Epithelial cell of proximal tubule (primary cell): ENCODE measurements at regions not wholly inside any gene's neighbourhood (a gene's known extent, or its start where the extent isn't known, plus 50 kb on each side); places are given as distances from the start of the nearest gene placed in this dataset.

Experiments
- DNase-seq: peaks from one replicate; pipeline ENCODE4 v3.0.0-alpha.2; 2011; ENCODE audit warnings: low read depth
- H3K4me3 ChIP-seq: 2 replicates; pipeline ENCODE4 v1.5.1; 2011; ENCODE audit warnings: low read depth, mild to moderate bottlenecking, low read length
- TF ChIP-seq, protein P1 (sequence below): conservative IDR thresholded peaks from 2 replicates; pipeline ENCODE4 v1.5.1; 2012; ENCODE audit warnings: low read depth, mild to moderate bottlenecking, low read length

DNA sequence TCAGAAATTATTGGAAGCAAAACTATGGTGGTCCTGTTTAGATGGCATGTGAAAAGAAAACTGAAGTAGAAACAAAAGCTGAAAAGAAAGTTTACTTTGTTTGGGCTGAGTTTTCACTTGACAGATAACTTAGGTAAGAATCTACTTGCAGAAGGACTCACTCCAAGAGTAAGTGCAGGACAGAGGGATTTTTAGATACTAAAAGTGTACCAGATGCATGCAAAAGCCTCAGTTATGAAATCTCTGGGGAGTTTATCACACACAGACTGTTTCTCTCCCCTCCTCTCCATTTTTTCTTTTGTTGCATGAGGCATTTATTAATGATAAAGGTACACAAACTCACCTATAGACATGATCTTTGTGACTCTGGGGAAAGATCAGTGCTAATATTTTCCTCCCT, 127.5 kb upstream of the GIMD1 start:
- no peak overlapping the region for H3K4me3 ChIP-seq
- TF ChIP-seq, protein P1, sequence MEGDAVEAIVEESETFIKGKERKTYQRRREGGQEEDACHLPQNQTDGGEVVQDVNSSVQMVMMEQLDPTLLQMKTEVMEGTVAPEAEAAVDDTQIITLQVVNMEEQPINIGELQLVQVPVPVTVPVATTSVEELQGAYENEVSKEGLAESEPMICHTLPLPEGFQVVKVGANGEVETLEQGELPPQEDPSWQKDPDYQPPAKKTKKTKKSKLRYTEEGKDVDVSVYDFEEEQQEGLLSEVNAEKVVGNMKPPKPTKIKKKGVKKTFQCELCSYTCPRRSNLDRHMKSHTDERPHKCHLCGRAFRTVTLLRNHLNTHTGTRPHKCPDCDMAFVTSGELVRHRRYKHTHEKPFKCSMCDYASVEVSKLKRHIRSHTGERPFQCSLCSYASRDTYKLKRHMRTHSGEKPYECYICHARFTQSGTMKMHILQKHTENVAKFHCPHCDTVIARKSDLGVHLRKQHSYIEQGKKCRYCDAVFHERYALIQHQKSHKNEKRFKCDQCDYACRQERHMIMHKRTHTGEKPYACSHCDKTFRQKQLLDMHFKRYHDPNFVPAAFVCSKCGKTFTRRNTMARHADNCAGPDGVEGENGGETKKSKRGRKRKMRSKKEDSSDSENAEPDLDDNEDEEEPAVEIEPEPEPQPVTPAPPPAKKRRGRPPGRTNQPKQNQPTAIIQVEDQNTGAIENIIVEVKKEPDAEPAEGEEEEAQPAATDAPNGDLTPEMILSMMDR: no peak
- DNase-seq: no peak

DNA sequence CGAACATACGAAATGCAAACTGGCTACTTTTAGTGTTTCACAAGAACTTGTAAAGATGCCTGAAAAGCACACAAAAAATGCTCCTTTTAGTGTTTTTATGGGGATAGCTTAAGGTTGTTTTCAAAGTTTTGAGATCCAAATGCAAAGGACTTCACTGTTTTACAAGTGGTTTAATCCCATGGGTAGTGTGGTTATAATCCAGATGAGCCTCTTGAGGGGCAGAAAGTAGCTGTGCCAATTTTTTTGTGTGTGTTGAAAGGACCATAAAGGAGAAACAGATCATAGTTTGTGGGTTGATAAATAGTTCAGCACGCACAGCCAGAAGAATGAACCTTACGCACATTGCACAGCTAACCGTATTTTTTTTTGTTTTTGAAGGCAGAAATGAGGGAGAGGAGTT, 126.9 kb upstream of the GIMD1 start:
- no peak for DNase-seq
- TF ChIP-seq, protein P1: no peak
- H3K4me3 ChIP-seq: no peak overlapping the region

DNA sequence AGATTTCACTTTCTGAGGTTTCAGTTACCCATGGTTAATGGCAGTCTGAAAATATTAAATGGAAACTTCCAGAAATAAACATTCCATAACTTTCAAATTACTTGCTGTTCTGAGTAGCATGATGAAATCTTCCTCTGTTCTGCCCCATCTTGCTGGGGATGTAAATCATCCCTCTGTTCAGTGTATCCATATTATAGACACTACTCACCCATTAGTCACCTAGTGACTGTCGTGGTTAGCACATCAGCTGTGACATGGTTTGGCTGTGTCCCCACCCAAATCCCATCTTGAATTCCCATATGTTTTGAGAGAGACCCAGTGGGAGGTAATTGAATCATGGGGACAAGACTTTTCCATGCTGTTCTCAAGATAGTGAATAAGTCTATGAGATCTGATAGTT, 125.5 kb upstream of the GIMD1 start:
- DNase-seq: no peak
- no peak overlapping the region for H3K4me3 ChIP-seq
- TF ChIP-seq, protein P1: no peak

DNA sequence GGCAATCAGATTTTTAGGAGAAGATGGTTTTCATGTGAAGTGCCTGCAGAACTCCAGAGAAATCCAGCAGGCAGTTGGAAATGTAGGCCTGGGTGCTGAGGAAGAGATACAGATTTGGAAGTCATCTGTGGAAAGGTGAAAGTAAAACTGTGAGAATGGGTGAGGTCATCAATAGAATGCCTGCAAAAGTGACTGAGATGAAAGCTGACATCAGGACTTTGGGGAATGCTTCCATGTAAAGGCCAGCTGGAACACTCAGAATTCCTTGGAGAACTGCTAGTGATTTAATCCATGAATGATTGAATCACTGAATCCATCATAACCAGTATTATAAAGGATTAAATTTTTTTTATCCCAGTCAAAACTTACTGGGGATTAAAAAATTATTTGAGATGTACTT, 124.5 kb upstream of the GIMD1 start:
- TF ChIP-seq, protein P1: no peak
- no peak overlapping the region for H3K4me3 ChIP-seq
- DNase-seq: no peak

DNA sequence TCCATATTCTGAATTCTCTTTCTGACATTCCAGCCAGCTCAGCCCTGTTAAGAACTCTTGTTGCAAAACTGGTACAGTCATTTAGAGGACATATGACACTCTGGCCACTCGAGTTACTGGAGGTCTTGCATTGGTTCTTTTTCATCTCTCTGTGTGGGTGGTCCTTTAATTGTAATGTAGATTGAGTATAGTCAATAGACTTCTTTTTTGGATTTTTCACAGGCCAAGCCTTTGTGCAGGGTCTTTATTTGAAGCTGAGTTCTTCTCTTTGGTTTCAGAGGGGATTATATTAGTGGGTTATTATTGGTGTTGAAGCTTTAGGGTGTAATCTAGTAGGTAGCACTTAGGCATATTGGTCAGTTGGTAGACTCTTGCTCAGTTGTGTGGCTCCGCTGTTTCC, 118.0 kb upstream of the GIMD1 start:
- no peak overlapping the region for H3K4me3 ChIP-seq
- TF ChIP-seq, protein P1: no peak
- no peak for DNase-seq

DNA sequence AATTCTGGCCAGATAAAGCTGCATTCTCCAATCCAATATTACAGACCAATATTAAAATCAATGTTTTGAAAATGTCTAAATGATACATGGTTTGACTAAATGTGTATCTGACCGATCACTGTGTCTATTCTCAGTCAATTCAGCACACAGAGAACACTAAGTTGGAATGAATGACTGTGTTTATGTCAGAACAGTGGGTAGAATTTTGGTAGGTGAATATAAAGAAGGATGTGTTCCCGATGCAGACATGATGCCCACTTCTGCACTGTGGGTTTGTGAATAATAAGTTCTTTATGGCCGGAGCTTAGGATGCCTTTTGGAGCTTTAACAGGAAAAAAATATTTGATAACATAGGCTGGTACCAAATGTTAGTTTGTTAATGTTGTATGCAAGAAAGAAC, 113.2 kb upstream of the GIMD1 start:
- TF ChIP-seq, protein P1: no peak
- no peak for DNase-seq
- no peak overlapping the region for H3K4me3 ChIP-seq

DNA sequence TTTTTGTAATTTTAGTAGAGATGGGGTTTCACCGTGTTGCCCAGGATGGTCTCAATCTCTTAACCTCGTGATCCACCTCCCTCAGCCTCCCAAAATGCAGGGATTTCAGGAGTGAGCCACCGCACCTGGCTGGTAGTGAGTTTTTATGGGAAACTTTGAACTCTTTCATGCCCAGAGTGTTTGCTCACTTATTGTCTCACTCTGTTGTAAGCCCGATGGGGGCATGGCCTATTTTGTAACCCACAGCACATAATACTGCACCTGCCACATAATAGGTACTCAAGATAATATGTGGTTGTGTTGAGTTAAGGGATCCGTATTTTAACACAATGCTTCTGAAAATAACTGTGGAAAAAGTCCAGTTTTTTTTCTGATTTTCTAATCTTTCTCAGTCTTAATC, 109.6 kb upstream of the GIMD1 start:
- no peak overlapping the region for H3K4me3 ChIP-seq
- TF ChIP-seq, protein P1: no peak
- DNase-seq: no peak
